ENCODE measurements at regions not wholly inside any gene's neighbourhood (a gene's known extent, or its start where the extent isn't known, plus 50 kb on each side); places are given as distances from the start of the nearest gene placed in this dataset.

DNA sequence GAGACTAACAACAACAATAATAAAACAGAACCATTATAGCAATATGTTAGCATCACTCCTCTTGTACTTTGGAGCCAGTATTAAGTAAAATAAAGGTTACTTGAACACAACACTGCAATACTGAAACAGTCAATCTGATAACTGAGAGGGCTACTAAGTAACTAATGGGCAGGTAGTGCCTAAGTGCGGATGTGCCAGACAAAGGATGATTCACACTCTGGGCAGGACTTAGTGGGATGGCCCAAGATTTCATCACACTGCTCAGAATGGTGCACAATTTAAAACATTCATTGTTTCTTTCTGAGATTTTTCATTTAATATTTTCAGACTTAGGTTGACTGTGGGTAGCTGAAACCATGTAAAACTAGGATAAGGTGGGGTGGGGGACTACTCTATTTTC lies 131.9 kb upstream of the CAND1 start:
- no peak for DNase-seq

DNA sequence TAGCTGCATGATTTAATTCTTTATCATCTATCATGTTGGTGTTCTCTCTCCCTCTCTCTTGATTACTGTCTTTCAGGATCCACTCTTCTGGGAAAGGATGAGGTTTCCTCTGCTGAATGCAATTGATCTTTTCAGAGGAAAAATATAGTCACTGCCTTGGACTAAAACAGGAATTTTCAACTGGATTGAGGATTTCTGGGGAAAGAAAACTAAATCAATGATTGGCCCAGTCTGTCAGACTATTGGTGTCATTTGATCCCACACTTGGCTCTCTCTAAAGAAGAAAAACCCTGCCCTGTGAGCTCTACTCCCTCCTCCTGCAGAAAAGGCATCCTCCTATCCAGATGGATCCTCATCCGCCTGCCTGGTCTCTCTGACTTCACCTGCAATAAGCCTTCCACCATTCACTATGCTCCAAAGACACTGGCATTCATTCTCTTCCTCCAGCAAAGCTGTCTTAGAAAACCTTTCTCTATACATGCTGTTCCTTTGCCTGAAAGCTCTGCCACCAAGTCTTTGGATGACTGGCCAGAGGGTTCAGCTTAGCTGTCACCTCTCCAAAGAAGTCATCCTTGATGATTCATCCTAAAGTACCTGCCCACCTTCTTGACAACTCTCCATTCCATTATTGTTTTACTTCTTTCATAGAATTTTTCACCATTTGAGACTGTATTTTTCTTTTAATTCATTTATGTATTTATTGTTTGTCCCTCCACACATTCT lies 127.7 kb upstream of the CAND1 start:
- no peak for DNase-seq

DNA sequence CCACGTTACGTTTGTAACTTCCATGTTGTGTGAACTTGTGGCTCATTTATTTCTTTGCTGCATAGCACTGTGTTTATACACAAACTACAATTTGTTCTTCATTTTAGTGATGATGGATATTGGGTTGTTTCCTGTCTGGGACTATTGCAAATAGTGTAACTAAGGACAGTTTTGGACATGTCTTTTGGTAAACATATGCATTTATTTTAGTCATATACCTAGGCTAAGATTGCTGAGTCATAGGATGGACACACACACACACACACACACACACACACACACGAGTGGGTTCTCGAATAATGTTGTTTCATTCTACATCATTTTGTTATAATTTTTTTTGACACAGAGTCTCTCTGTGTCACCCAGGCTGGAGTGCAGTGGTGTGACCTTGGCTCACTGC lies 123.5 kb upstream of the CAND1 start:
- no peak for DNase-seq

DNA sequence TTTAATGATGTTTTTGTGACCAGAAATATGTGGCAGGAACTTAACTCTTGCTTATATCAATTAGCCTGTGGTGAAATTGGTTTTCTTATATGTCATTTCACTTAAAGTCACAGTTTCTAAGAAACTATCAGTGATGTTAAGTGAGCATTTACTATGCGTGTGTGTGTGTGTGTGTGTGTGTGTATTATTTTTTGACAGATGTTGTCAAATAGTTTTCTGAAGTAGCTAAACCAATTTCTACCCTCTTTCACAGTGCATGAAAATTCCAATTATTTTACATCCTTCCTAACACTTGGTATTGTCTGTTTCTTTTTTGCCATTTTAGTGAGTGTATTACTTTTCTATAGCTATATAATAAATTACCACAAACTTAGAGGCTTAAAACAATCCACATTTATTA lies 122.1 kb upstream of the CAND1 start:
- no peak for DNase-seq

DNA sequence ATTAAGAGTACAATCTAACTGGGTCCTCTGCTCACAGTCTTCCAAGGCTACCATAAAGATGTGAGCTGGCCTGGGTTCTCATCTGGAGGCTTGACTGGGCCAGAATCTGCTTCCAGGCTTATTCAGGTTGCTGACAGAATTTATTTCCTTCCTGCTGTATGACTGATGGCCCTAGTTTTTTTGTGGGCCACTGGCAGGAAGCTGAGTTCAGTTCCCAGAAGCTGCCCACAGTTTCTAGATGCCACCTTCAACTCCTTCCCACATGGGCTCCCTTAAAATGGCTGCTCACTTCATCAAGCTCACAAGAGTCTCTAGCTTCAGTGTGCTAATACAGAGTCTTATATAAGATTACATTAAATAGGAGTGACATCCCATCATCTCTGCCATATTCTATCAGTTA lies 121.7 kb upstream of the CAND1 start:
- DNase-seq, result no peak

DNA sequence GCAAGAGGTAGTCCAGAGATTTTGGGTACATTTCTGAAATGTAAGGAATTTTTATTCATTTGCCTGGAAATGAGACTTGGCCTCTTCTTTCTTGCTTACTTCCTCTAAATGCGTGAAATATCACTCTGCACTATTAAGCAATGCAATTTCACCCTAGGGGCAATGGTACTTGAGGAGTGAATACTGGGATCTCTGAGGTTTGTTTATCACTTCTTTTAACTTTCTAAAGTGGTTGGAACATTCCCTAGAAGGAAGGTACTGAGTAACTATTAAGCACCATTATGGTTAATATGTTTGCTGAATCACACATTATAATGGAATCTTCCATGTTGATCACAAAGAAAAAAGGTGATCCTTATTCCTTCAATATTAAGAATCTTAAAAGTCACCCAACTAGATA lies 120.9 kb upstream of the CAND1 start:
- no peak for DNase-seq

DNA sequence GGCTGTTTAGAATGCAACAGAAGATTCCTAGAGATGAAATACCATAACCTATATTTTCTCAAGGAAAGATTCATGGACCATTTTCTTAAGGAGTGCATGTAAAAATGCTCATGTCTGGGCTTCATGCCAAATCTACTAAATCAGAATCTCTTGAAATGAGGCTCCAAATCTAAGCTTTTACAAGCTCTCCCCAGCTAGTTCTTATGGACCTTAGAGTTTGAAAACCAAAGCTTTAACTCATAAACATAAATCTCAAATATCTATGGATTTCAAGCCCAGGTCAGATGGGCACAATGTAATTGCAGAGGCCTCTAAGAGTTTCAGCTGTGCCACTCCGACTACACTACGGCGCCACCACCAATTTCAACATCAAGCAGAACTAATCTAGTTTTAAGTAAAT lies 117.3 kb upstream of the CAND1 start:
- DNase-seq, result no peak

DNA sequence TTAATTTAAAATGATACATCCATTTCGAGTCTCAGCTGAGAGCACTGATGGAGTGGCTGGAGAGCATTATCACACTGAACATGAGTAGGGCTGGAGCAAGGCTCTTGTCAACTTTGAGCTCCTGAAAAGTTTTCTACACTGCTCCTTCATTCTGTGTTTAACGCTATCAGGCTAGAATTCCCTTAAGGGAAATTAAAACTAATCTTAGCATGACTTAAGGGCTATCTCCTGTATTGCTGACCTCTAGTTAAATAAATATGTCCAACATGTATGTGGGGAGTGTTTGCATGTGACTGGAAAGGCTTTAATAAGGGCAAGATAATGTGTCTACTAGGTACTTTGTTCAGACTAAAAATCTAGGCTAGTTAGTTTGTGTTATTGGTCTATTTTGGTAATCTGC lies 116.7 kb upstream of the CAND1 start:
- DNase-seq, result no peak

DNA sequence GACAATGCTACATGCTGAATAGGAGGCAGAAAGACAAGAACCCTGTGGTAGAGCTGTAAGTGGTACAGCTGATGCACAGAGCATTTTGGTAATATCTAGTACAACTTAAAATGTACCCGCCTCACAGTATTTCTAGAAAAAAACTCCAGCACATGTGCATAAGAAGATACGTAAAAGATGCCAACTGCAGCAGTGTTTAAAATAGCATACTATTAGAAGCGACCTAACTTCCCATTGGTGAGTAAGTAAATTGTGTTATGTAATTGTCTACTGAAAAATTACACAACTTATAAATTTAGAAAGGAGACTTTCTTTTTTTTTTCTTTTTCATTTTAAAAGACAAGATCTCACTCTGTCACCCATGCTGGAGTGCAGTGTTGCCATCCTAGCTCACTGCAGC lies 114.3 kb upstream of the CAND1 start:
- no peak for DNase-seq

DNA sequence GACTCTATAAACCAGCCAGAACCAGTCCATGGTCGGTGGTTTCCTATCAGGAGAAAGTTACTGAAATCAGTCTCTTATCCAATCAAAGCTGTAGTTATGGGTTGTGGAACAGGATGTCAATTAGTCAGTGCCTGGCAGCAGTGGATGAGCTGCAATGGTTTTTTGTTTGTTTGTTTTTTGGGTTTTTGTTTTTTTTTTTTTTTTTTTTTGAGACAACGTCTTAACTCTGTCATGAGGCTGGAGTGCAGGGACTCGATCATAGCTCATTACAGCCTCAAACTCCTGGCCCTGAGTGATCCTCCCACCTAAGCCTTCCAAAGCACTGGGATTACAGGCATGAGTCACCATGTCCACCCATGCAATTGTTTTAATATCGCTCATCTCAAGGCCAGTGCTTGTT lies 113.3 kb upstream of the CAND1 start:
- DNase-seq, result no peak

DNA sequence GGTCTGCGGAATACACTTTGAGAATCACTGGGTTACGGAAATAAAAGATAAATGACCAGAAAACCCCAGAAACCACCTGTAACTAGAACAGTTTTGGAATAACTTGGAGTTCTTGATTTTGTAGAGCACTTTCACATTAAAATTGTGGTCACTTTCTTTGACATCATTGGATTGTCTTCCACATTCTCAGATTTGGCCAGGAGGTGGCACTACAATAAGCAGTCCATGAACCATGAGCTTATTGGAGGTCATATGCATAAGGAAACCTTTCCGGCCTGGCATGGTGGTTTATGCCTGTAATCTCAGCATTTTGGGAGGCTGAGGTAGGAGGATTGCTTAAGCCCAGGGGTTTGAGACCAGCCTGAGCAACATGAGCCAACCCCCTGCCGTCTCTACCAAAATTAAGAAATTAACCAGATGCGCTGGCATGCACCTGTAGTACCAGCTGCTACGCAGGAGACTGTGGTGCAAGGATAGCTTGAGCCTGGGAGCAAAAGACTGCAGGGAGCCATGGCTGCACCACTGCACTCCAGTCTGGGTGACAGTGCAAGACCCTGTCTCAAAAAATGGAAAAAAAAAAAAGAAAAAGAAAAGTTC lies 107.7 kb upstream of the CAND1 start:
- DNase-seq, result peak in 2 of 56 donors; percentile 1 to 25

DNA sequence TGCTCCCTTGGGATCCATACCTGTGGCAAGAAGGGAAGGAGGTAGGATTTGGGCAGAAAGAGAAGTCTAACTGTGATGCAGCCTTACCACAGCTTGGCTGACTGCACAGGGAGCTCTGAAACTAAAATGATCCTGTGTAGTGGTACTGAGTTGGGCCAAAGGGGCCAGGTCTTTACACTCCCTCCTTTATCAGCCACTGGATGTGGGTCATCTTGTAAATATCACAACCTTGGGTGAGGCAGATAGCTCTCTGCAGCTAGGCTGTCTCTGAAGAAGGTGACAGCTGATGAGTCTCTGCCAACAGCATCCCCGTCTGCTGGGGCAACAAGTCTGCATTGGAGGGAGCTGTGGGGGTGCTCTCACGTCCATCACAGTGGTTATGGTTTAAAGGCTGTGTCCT lies 95.9 kb upstream of the CAND1 start:
- DNase-seq, result no peak

DNA sequence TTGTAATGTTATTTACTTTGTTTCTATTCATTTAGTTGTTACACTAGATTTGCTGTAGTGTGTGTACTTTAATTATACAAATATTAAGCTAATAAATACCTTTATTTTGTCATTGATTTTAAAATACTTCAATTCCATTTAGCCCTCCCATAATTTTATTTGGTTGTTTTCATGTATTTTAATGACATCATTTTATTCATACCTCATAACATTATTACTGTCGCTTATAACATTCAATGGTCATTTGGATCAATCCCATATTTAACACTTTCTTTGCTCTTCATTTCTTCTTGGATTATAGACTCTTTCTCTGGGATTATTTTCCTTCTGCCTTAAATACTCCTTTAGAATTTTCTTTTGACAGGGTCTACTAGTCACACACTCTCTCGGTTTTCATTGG lies 86.6 kb upstream of the CAND1 start:
- no peak for DNase-seq

DNA sequence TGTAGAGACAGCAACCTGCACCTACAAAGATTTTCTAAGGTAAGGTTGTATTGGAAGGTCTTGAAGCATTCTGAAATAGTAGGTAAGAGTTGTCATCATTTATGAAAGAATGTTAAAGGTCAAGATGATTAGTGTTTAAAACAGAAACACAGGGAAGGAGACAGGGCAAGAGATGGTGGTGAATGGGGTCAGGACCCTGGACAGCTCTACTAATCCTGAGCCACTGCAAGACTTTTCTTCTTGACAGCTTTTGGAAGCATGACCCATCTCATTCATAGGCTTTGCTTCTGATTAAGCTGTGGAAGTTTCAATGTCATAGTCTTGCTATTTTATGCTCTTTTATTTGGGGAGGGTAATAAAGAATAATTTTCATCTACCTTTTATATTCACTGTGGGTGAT lies 75.5 kb upstream of the CAND1 start:
- DNase-seq, result no peak

DNA sequence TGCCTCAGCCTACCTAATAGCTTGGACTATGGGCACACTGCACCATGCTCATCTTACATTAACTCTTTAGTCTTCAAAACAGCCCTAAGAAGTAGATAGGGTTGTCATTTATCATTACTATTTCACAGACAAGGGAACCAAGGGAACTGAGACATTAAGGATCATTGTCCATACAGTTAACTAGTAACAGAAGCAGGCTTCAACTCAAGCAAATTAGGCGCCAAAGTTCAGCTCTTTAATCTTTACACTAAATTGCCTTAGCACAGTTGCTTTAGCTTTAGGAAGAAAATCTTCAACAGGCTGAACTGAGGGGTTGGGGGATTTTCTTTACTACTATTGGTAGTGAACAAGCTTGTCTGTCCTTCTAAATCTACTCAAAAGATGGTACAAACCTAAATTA lies 68.8 kb upstream of the CAND1 start:
- DNase-seq, result no peak

DNA sequence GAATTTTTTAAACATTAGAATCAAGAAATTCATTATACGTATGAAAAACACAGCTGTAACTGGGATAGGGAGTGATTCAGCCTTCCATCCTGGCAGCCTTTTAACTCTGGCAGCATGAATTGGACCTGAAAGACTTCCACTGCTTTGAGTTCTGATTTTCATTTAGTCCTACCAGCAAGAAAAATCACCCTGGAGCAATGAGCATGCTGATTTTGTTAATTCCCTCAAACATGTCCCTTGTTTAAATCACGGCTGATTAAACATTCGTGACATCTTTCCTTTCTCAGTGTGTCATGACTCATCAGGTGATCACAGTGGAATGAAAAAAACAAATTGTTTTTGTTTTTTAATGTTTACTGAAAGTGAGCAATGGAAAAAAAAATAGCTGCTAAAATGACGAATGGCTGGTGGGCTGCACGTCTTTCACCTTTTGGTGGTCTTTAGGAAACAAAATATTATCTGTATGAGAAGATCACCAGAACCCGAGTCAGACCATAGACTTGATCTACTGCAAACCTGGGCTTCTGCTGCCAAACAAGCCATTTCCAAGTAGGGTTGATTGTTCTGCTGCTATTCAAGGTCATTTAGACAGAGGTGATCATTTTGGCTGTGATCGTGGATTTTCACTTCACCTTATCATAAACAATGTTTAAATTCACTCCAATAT lies 67.0 kb upstream of the CAND1 start:
- DNase-seq, result no peak

DNA sequence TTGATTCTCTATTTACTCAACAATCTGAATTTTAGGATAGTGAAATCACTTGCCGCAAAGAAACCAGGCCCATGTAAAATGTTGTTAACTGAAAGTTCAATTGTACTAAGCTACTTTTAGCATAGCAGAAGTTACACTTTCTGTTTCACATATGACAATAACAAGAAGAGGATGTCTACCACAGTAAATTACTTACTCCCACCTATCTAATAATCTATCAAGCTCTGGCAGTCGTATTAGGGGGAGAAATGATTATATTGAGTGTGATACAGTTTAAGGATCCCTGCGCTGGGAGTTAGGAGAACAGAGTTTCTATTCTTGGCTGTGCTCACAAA lies 66.5 kb upstream of the CAND1 start:
- no peak for DNase-seq

DNA sequence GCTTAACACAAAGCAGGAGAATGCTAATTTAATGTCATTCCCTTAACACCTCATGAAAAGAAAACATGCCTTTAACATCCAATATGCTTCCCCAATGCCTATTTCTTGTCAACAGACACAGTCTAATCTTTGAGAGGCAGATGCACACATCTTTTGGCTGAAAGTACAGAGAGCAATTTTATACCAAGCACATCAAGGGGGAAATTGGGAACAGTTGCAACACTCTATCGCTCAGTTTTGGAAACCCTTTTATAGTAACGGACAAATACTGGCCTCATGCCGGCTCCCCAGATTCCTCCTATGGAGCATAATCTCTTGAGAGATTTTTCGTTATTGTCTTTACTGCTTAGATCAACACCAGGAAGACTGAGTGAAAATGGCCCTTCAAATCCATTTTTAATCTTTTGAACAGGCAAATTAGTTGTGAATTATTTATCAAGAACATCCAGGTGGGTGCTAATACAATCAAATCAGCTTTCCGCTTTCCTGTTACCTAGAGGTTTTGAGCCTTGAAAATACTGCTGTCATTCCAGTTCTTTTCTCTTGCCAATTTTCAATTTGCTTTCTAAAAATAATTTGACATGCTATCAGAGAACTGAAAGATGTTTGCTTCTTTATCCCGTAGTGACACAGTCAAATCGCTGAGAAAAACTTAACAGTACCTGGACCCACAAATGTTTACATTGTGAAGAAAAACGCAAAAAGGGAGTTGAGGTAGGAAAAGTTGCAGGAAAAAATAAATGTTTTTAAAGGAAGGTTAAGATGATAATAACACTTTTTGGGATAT lies 60.7 kb upstream of the CAND1 start:
- no peak for DNase-seq

DNA sequence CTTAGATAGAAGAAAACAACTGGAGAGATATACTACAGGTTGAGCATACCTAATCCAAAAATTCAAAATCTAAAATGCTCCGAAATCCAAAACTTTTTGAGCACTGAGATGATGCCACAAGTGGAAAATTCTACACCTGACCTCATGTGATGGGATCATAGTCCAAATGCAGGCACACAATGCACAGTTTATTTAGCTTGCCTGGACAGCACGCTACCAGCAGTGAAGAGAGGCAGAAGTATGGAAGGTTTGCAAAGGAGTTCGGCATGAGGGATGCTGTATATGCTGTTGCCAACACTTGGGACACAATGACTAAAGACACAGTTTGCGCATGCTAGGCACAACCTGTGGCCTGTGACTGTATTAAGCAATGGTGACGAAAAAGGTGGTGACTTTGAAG lies 58.1 kb upstream of the CAND1 start:
- DNase-seq, result no peak

DNA sequence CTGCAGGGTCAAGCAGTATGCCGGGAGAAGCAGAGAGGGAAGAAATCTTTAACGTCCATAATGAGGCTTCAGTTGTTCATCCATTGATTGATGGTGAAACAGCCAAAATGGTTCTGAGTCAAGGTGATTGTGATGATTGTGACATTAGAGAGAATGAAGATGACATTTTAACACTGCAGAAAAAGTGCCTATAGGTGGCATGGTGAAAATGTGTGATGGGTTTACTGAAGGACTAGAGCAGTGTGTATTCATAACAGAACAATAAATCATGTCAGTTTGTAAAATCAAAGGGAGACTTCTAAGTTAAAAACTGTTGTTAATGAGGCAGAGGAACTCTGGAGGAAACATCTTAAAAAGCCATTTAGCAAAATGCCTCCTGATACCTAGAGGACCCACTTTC lies 57.7 kb upstream of the CAND1 start:
- DNase-seq, result no peak

DNA sequence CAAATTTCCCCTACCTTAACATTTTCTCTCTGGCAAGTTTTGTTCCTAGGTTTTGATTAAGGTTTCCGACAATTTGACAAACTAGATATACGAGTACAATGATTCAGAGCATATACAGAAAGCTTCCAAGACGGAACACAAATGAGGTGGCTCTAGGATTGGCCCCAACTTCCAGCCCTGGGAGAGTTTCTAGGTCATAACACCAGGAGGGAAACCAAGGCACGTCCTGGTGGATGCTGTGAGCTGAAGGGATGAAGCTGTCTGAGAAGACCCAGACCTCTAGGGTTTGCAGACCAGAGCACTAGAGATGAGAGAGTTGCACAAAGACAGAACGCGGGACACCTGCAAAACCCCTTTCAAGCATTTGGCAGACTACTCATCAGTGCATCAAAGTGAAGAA lies 51.5 kb upstream of the CAND1 start:
- DNase-seq, result no peak
